ENCODE measurements at regions not wholly inside any gene's neighbourhood (a gene's known extent, or its start where the extent isn't known, plus 50 kb on each side); places are given as distances from the start of the nearest gene placed in this dataset.

- Mint-ChIP-seq H3K27ac (no peak overlapping the region), H3K4me3 (no peak overlapping the region), H3K9me3 (no peaks in the 10 kb centered on the region), H3K4me1 (peaks cover 6% of the 10 kb centered on the region), H3K36me3 (no peaks in the 10 kb centered on the region)
- DNase-seq (ENCODE audit: low spot score in 2 of 2): no peak
- ATAC-seq: no peak
These were observed 240.7 kb upstream of the UMPS start for GRCh38 chr3:124489506-124489905.

- Mint-ChIP-seq H3K4me3 (no peak overlapping the region), H3K27ac (no peak overlapping the region), H3K9me3 (no peaks in the 10 kb centered on the region), H3K4me1 (peaks cover 6% of the 10 kb centered on the region), H3K36me3 (no peaks in the 10 kb centered on the region)
- ATAC-seq (no peak), DNase-seq (ENCODE audit: low spot score in 2 of 2) (no peak)
These were observed 239.2 kb upstream of the UMPS start for GRCh38 chr3:124491098-124491497.

DNA sequence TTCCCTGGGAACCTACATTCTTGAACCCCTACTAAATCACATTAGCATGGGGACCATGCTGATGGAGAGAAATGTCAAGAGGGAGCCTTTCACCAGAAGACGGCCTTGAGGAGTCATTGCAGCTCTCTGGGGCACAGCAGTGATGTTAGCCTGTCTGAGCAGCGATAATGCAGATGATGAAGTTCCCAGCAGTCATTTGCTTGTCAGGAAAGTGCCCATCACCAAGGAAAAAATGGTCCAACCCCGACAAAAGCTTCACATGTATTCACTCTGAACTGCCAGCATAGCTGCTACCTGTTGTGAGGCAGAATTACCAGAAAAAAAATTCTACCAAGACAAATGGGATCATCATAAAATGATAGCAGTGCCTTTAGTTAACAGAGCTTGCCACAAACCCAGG is 238.4 kb upstream of the UMPS start:
- DNase-seq (ENCODE audit: low spot score in 2 of 2) (no peak), ATAC-seq (no peak)
- H3K27ac Mint-ChIP-seq: no peak overlapping the region
- H3K4me1 Mint-ChIP-seq: peaks cover 6% of the 10 kb centered on the region
- no peaks in the 10 kb centered on the region for H3K9me3 Mint-ChIP-seq
- H3K4me3 Mint-ChIP-seq: no peak overlapping the region
- no peaks in the 10 kb centered on the region for H3K36me3 Mint-ChIP-seq

GRCh38 chr3:124492824-124493223 is 237.4 kb upstream of the UMPS start:
- peak; percentile 25 for ATAC-seq
- no peaks in the 10 kb centered on the region for H3K9me3 Mint-ChIP-seq

DNA sequence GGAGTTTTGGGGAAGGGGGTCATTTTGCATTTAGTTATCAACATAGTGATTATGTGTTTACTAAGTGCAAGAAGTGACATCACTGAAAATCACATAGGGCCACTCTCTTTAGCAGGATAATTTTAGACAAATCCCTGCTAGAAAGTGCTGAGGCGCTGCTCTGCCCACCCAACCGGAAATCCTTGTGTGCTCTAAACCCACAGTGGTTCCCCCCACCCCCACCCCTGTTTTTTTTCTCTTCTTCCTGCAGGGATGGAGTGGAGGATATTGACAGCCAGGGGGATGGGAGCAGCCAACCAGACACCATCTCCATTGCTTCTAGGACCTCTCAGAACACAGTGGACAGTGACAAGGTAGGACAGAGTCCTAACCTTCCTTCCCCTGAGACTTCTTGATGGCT is 234.2 kb upstream of the UMPS start:
- H3K9me3 Mint-ChIP-seq: no peaks in the 10 kb centered on the region
- H3K4me1 Mint-ChIP-seq: peaks cover 2% of the 10 kb centered on the region

More at GRCh38 chr3:124492824-124493223, 237.4 kb upstream of the UMPS start:
- no peak for DNase-seq (ENCODE audit: low spot score in 2 of 2)
- peaks cover 6% of the 10 kb centered on the region for H3K4me1 Mint-ChIP-seq
- no peaks in the 10 kb centered on the region for H3K36me3 Mint-ChIP-seq
- no peak overlapping the region for H3K4me3 Mint-ChIP-seq
- H3K27ac Mint-ChIP-seq: no peak overlapping the region

DNA sequence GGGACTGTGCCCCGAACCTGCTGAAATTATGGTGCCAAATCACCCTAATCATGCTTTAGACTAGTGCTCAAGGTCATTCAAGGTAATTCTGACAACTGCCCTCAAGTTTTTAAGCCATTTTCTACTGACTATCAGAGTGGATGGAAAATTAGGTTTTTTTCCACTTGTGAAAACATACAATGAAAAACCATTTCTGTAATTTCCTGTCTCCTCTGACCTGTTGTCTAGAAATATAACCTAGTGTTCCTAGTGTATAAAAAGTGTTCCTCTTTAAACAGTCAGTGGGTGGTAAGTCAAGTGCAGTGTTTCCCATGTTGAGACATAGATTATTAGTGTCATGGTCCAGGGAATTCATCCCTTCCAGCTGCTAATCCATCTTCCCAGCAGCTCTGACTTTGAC is 232.8 kb upstream of the UMPS start:
- Mint-ChIP-seq H3K4me3 (no peak overlapping the region), H3K4me1 (no peaks in the 10 kb centered on the region), H3K36me3 (no peaks in the 10 kb centered on the region), H3K9me3 (no peaks in the 10 kb centered on the region), H3K27ac (no peak overlapping the region)
- DNase-seq (ENCODE audit: low spot score in 2 of 2) (no peak), ATAC-seq (no peak)

More for the DNA sequence above, 234.2 kb upstream of the UMPS start:
- no peak overlapping the region for H3K27ac Mint-ChIP-seq
- H3K4me3 Mint-ChIP-seq: no peak overlapping the region
- ATAC-seq (no peak), DNase-seq (ENCODE audit: low spot score in 2 of 2) (no peak)
- H3K36me3 Mint-ChIP-seq: no peaks in the 10 kb centered on the region

- Mint-ChIP-seq H3K4me1 (no peaks in the 10 kb centered on the region), H3K4me3 (no peak overlapping the region), H3K27ac (no peak overlapping the region), H3K9me3 (no peaks in the 10 kb centered on the region), H3K36me3 (no peaks in the 10 kb centered on the region)
- DNase-seq (ENCODE audit: low spot score in 2 of 2) (no peak), ATAC-seq (no peak)
These were observed 231.4 kb upstream of the UMPS start for GRCh38 chr3:124498891-124499290.

GRCh38 chr3:124504332-124505059 is 225.8 kb upstream of the UMPS start:
- H3K4me3 Mint-ChIP-seq: no peak overlapping the region
- H3K4me1 Mint-ChIP-seq: no peaks in the 10 kb centered on the region
- H3K27ac Mint-ChIP-seq: no peak overlapping the region
- H3K36me3 Mint-ChIP-seq: no peaks in the 10 kb centered on the region
- DNase-seq (ENCODE audit: low spot score in 2 of 2) (no peak), ATAC-seq (peak; percentile 24)
- peaks cover 4% of the 10 kb centered on the region for H3K9me3 Mint-ChIP-seq

- H3K4me1 Mint-ChIP-seq: no peaks in the 10 kb centered on the region
- ATAC-seq: no peak
These were observed 220.4 kb upstream of the UMPS start for GRCh38 chr3:124509884-124510283.

DNA sequence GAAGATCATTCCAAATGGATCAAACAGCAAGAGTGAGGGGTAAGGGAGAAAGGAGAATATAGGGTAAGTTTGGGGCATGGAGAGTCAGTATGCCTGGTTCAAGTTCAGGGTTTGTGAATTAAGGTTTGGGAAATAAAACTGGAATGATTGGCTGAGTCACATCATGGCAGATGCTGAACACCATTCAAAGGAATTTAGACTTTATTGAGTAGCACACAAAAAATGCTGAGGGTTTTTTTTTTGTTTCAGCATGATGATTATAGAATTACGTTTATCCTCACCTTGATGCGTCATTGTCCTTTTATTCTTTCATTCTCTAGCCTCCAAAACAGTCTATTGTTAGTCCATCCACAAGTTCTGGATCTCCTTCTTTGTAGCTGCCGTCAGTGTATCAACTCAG is 220.0 kb upstream of the UMPS start:
- no peak overlapping the region for H3K27ac Mint-ChIP-seq
- no peaks in the 10 kb centered on the region for H3K4me1 Mint-ChIP-seq
- no peak overlapping the region for H3K4me3 Mint-ChIP-seq
- no peak for ATAC-seq
- H3K9me3 Mint-ChIP-seq: peaks cover 4% of the 10 kb centered on the region
- no peaks in the 10 kb centered on the region for H3K36me3 Mint-ChIP-seq
- no peak for DNase-seq (ENCODE audit: low spot score in 2 of 2)

More at GRCh38 chr3:124509884-124510283, 220.4 kb upstream of the UMPS start:
- DNase-seq (ENCODE audit: low spot score in 2 of 2): no peak
- H3K36me3 Mint-ChIP-seq: no peaks in the 10 kb centered on the region
- H3K27ac Mint-ChIP-seq: no peak overlapping the region
- H3K9me3 Mint-ChIP-seq: peaks cover 4% of the 10 kb centered on the region
- no peak overlapping the region for H3K4me3 Mint-ChIP-seq

DNA sequence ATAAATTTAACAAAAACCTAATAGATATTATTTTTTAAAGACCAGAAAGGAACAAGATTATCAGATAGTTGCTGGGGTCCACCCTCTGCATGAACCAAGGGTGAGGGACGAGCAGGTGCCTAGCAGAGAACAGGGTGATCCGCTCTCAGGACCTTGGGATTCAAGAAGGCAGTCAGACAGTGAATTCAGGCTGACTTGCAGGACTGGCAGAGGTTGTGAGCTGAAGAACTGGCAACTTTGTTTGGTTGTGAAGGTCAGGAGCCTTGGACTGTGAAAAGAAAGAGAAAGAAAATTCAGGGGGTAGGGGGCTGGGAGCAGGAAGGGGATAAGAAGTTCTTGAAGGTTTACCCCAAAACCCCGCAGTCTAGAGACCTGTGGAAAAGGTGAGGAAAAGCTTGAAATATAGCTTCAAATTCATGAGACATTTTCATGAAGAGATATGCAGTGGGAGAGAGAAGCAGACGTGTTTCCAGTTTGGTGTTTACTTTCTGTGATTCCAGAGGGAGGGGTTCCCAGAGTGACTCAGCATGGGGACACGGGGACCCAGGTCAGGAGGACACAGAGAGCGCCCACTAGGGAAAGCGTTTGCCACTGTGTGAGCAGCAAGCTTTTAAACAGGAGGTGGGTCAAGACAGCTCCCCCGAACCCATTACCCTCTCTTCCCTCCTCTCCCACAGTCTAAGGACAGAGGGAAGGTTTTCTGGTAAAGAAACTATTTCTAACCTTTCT is 217.2 kb upstream of the UMPS start:
- Mint-ChIP-seq H3K36me3 (no peaks in the 10 kb centered on the region), H3K4me1 (no peaks in the 10 kb centered on the region), H3K9me3 (peaks cover 4% of the 10 kb centered on the region), H3K27ac (no peak overlapping the region), H3K4me3 (no peak overlapping the region)
- no peak for ATAC-seq
- DNase-seq (ENCODE audit: low spot score in 2 of 2): no peak

GRCh38 chr3:124513610-124513997 is 216.6 kb upstream of the UMPS start:
- no peak overlapping the region for H3K4me3 Mint-ChIP-seq
- no peak for DNase-seq (ENCODE audit: low spot score in 2 of 2)
- no peak for ATAC-seq
- peaks cover 3% of the 10 kb centered on the region for H3K9me3 Mint-ChIP-seq
- H3K4me1 Mint-ChIP-seq: no peaks in the 10 kb centered on the region
- H3K27ac Mint-ChIP-seq: no peak overlapping the region
- no peaks in the 10 kb centered on the region for H3K36me3 Mint-ChIP-seq

- H3K4me1 Mint-ChIP-seq: no peaks in the 10 kb centered on the region
- H3K36me3 Mint-ChIP-seq: no peaks in the 10 kb centered on the region
- H3K4me3 Mint-ChIP-seq: no peak overlapping the region
- no peaks in the 10 kb centered on the region for H3K9me3 Mint-ChIP-seq
- DNase-seq (ENCODE audit: low spot score in 2 of 2) (no peak), ATAC-seq (no peak)
- H3K27ac Mint-ChIP-seq: no peak overlapping the region
These were observed 215.6 kb upstream of the UMPS start for GRCh38 chr3:124514683-124515082.

DNA sequence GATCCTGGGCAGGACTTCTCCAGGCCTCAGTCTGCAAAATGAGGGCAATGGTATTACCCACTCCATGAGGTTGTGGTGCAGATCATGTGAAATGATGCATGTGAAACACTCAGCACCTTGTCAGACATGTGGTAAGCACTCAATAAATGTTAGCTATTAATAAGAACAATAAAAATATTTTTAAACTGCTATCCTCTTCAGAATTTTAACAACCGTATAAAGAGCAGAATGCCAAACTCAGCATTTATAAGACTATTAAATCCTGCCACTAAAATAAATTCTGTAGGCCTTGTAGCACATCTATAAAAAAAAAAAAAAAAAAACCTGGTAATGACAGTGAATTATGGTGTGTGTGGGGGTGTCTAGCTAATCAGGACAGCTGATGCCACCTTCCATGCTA is 213.9 kb upstream of the UMPS start:
- no peak overlapping the region for H3K4me3 Mint-ChIP-seq
- H3K4me1 Mint-ChIP-seq: no peaks in the 10 kb centered on the region
- no peak overlapping the region for H3K27ac Mint-ChIP-seq
- H3K9me3 Mint-ChIP-seq: no peaks in the 10 kb centered on the region
- no peak for ATAC-seq
- no peaks in the 10 kb centered on the region for H3K36me3 Mint-ChIP-seq
- DNase-seq (ENCODE audit: low spot score in 2 of 2): no peak

GRCh38 chr3:124517306-124517705 is 212.9 kb upstream of the UMPS start:
- DNase-seq (ENCODE audit: low spot score in 2 of 2) (no peak), ATAC-seq (no peak)
- Mint-ChIP-seq H3K9me3 (no peaks in the 10 kb centered on the region), H3K4me3 (no peak overlapping the region), H3K36me3 (no peaks in the 10 kb centered on the region), H3K4me1 (no peaks in the 10 kb centered on the region), H3K27ac (no peak overlapping the region)

- Mint-ChIP-seq H3K27ac (no peak overlapping the region), H3K4me1 (no peaks in the 10 kb centered on the region), H3K36me3 (no peaks in the 10 kb centered on the region), H3K4me3 (no peak overlapping the region), H3K9me3 (no peaks in the 10 kb centered on the region)
- DNase-seq (ENCODE audit: low spot score in 2 of 2) (no peak), ATAC-seq (no peak)
These were observed 211.9 kb upstream of the UMPS start for GRCh38 chr3:124518350-124518749.

Measured in stimulated activated effector memory CD8-positive, alpha-beta T cell treated with anti-CD3 and anti-CD28 coated beads, Interleukin-12 subunit alpha, Interleukin-12 subunit beta, amount 100 ng/mL, for 72 hours (primary cell).